MM.1S (cell line): ENCODE measurements at regions not wholly inside any gene's neighbourhood (a gene's known extent, or its start where the extent isn't known, plus 50 kb on each side); places are given as distances from the start of the nearest gene placed in this dataset.
"Not testable (repeated sequence)": the region's sequence is repeated elsewhere in the genome, so short reads cannot be mapped to it uniquely, and the experiment has no call there.

Experiments
- DNase-seq: peaks from one replicate; pipeline ENCODE4 v3.0.0-alpha.2; 2015
- H2AFZ ChIP-seq: fragments of 300-600 bp; sonication (generic); 2 replicates; pipeline ENCODE4 v1.6.0; 2016; ENCODE audit warnings: antibody characterized with exemption, low read length
- H3F3A ChIP-seq: fragments of 300-600 bp; sonication (generic); 2 replicates; pipeline ENCODE4 v1.6.1; 2016; ENCODE audit warnings: mild to moderate bottlenecking, antibody characterized with exemption, low read length, moderate library complexity, mixed read lengths; ENCODE audit not compliant: insufficient read depth
- H3K27ac ChIP-seq: fragments of 300-600 bp; sonication (generic); 2 replicates; pipeline ENCODE4 v1.5.1; 2016; ENCODE audit warnings: mild to moderate bottlenecking, low read length
- H3K27me3 ChIP-seq: fragments of 300-600 bp; sonication (generic); replicated peaks from 2 replicates; pipeline ENCODE4 v1.6.0; 2016; ENCODE audit warnings: low read length; ENCODE audit not compliant: insufficient read depth
- H3K36me3 ChIP-seq: fragments of 300-600 bp; sonication (generic); replicated peaks from 2 replicates; pipeline ENCODE4 v1.6.1; 2016; ENCODE audit warnings: mild to moderate bottlenecking, low read length, mixed read lengths; ENCODE audit not compliant: insufficient read depth
- H3K4me1 ChIP-seq: fragments of 300-600 bp; sonication (generic); 2 replicates; pipeline ENCODE4 v1.6.1; 2016; ENCODE audit warnings: low read length, mixed read lengths
- H3K4me2 ChIP-seq: fragments of 300-600 bp; sonication (generic); 2 replicates; pipeline ENCODE4 v1.6.0; 2016; ENCODE audit warnings: low read depth, low read length
- H3K4me3 ChIP-seq: fragments of 300-600 bp; sonication (generic); 2 replicates; pipeline ENCODE4 v1.5.1; 2016; ENCODE audit warnings: low read length, mixed read lengths
- H3K79me2 ChIP-seq: fragments of 300-600 bp; sonication (generic); 2 replicates; pipeline ENCODE4 v1.6.1; 2016; ENCODE audit warnings: mixed run types, low read length, mixed read lengths
- H3K9ac ChIP-seq: fragments of 300-600 bp; sonication (generic); 2 replicates; pipeline ENCODE4 v1.6.1; 2016; ENCODE audit warnings: low read length, mixed read lengths
- H3K9me2 ChIP-seq: fragments of 300-600 bp; sonication (generic); replicated peaks from 2 replicates; pipeline ENCODE4 v1.6.1; 2016; ENCODE audit warnings: mild to moderate bottlenecking, low read length, mixed read lengths; ENCODE audit not compliant: insufficient read depth
- H3K9me3 ChIP-seq: fragments of 300-600 bp; sonication (generic); replicated peaks from 2 replicates; pipeline ENCODE4 v1.6.1; 2016; ENCODE audit warnings: mild to moderate bottlenecking, low read length, mixed read lengths; ENCODE audit not compliant: insufficient read depth
- H4K20me1 ChIP-seq: fragments of 300-600 bp; sonication (generic); 2 replicates; pipeline ENCODE4 v1.6.1; 2016; ENCODE audit warnings: mild to moderate bottlenecking, low read length, moderate library complexity, mixed read lengths; ENCODE audit not compliant: insufficient read depth

GRCh38 chr16:88229710-88230109 lies 153.0 kb upstream of the ZNF469 start:
- not testable (repeated sequence) for H3K27me3 ChIP-seq, H4K20me1 ChIP-seq, DNase-seq, H3F3A ChIP-seq, H3K9me3 ChIP-seq, H3K4me3 ChIP-seq, H3K27ac ChIP-seq, H2AFZ ChIP-seq, H3K79me2 ChIP-seq, H3K36me3 ChIP-seq, H3K4me1 ChIP-seq, H3K4me2 ChIP-seq, H3K9ac ChIP-seq, H3K9me2 ChIP-seq

GRCh38 chr16:88230276-88230966 lies 152.3 kb upstream of the ZNF469 start:
- not testable (repeated sequence) for H3K9ac ChIP-seq, H3K9me2 ChIP-seq, H3K79me2 ChIP-seq, DNase-seq, H3K27me3 ChIP-seq, H3K4me1 ChIP-seq, H3K4me2 ChIP-seq, H3K4me3 ChIP-seq, H3K9me3 ChIP-seq, H3K27ac ChIP-seq, H3F3A ChIP-seq, H4K20me1 ChIP-seq, H3K36me3 ChIP-seq, H2AFZ ChIP-seq

- not testable (repeated sequence) for DNase-seq, H4K20me1 ChIP-seq, H3K4me2 ChIP-seq, H3K4me3 ChIP-seq, H3F3A ChIP-seq, H3K9me2 ChIP-seq, H2AFZ ChIP-seq, H3K27ac ChIP-seq, H3K4me1 ChIP-seq, H3K36me3 ChIP-seq, H3K9me3 ChIP-seq, H3K79me2 ChIP-seq, H3K9ac ChIP-seq, H3K27me3 ChIP-seq
Observed at GRCh38 chr16:88230967-88231615, 151.7 kb upstream of the ZNF469 start.

- not testable (repeated sequence) for H3K4me2 ChIP-seq, H3K9me3 ChIP-seq, DNase-seq, H3K79me2 ChIP-seq, H3K4me3 ChIP-seq, H3K9ac ChIP-seq, H3K9me2 ChIP-seq, H4K20me1 ChIP-seq, H3K36me3 ChIP-seq, H3K4me1 ChIP-seq, H2AFZ ChIP-seq, H3K27me3 ChIP-seq, H3K27ac ChIP-seq, H3F3A ChIP-seq
Observed at GRCh38 chr16:88231839-88232238, 150.9 kb upstream of the ZNF469 start.

GRCh38 chr16:88232401-88233258 lies 150.1 kb upstream of the ZNF469 start:
- H3K9me3 ChIP-seq, H3K27ac ChIP-seq: not testable (repeated sequence)

GRCh38 chr16:88233621-88234420 lies 148.9 kb upstream of the ZNF469 start:
- DNase-seq, H3K9me2 ChIP-seq, H3K27ac ChIP-seq, H3K27me3 ChIP-seq, H3K79me2 ChIP-seq, H2AFZ ChIP-seq, H3K36me3 ChIP-seq, H3F3A ChIP-seq, H3K4me3 ChIP-seq, H3K4me2 ChIP-seq, H3K9ac ChIP-seq, H4K20me1 ChIP-seq, H3K9me3 ChIP-seq, H3K4me1 ChIP-seq: not testable (repeated sequence)

More at GRCh38 chr16:88232401-88233258, 150.1 kb upstream of the ZNF469 start:
- not testable (repeated sequence) for H3K4me1 ChIP-seq, H3K36me3 ChIP-seq, H2AFZ ChIP-seq, H4K20me1 ChIP-seq, H3K4me3 ChIP-seq, H3F3A ChIP-seq, H3K9ac ChIP-seq, DNase-seq, H3K4me2 ChIP-seq, H3K79me2 ChIP-seq, H3K9me2 ChIP-seq, H3K27me3 ChIP-seq

GRCh38 chr16:88234421-88235271 lies 148.1 kb upstream of the ZNF469 start:
- not testable (repeated sequence) for H3K27me3 ChIP-seq, H3K4me1 ChIP-seq, H2AFZ ChIP-seq, H3K9me2 ChIP-seq, H3K27ac ChIP-seq, H3K4me2 ChIP-seq, DNase-seq, H3K79me2 ChIP-seq, H3K4me3 ChIP-seq, H3K36me3 ChIP-seq, H3F3A ChIP-seq, H4K20me1 ChIP-seq, H3K9ac ChIP-seq, H3K9me3 ChIP-seq
